HCT116 (cell line): ENCODE measurements at regions not wholly inside any gene's neighbourhood (a gene's known extent, or its start where the extent isn't known, plus 50 kb on each side); places are given as distances from the start of the nearest gene placed in this dataset.
A peak's percentile ranks its signal among the peaks of the same experiment; 100 is the strongest.

Experiments
- ATAC-seq: fragments of 200-7000 bp; cut with Tn5 transposase; 2 replicates; pipeline ENCODE4 v1.9.1; 2020; ENCODE audit warnings: mild to moderate bottlenecking, moderate library complexity
- BruUV-seq: library from RNA; stranded (reverse); fragments of 400-500 nt; replicated peaks from 2 replicates; lab custom pipeline; 2021; lab: Mats Ljungman, UMichigan
- CTCF ChIA-PET: fragments of 300-600 bp; sonication (Branson Sonifier 250); formaldehyde crosslinking; loops from one replicate; lab custom pipeline; 2021; ENCODE audit warnings: antibody characterized with exemption; lab: Charles Lee
- POLR2A ChIA-PET: fragments of 300-600, 350-600 bp; sonication (Branson Sonifier 250); formaldehyde crosslinking; loops from one replicate; lab custom pipeline; 2021; ENCODE audit warnings: antibody characterized with exemption; lab: Charles Lee
- RAD21 ChIA-PET, 2 experiments: fragments of 300-600 bp; sonication (Branson Sonifier 250); formaldehyde crosslinking; loops; one replicate each; lab custom pipeline; 2023; ENCODE audit warnings: low total read pairs in 2 of 2; ENCODE audit not compliant: uncharacterized antibody in 2 of 2, unreplicated experiment in 2 of 2, low non-redundant PET in 1 of 2; lab: Charles Lee
- DNase-seq: peaks from one replicate; pipeline ENCODE4 v3.0.0-alpha.2; 2010; ENCODE audit warnings: low read depth, low spot score
- H2AFZ ChIP-seq: fragments of 200-600 bp; shearing (Covaris generic), sonication (generic); 2 replicates; pipeline ENCODE4 v1.6.1; 2017; ENCODE audit warnings: low read depth, mixed run types, mixed read lengths, antibody characterized with exemption, low read length; ENCODE audit not compliant: poor library complexity, severe bottlenecking
- H3K27ac ChIP-seq: 2 replicates; pipeline ENCODE4 v1.5.1; 2012; ENCODE audit warnings: low read depth, low read length
- H3K27me3 ChIP-seq: fragments of 200-600 bp; sonication (generic); 2 replicates; pipeline ENCODE4 v1.6.1; 2016; ENCODE audit warnings: mixed run types, low read length, mixed read lengths; ENCODE audit not compliant: insufficient read depth
- H3K36me3 ChIP-seq, 2 experiments: fragments of 200-500 bp in 1 of 2; fragments of 200-600 bp in 1 of 2; sonication (Bioruptor generic) in 1 of 2; sonication (generic) in 1 of 2; 2 replicates each; pipeline versions ENCODE4 v1.5.1 to v1.6.1; 2014 to 2016; ENCODE audit warnings: low read length in 2 of 2, inconsistent platforms in 1 of 2, mixed read lengths in 1 of 2, mixed run types in 1 of 2; ENCODE audit not compliant: insufficient read depth in 2 of 2, control insufficient read depth in 1 of 2
- H3K4me1 ChIP-seq, 2 experiments: fragments of 200-600 bp in 1 of 2; sonication (generic) in 1 of 2; 2 replicates each; pipeline versions ENCODE4 v1.5.1 to v1.6.1; 2012 to 2017; ENCODE audit warnings: low read length in 2 of 2, inconsistent platforms in 1 of 2, mild to moderate bottlenecking in 1 of 2, mixed read lengths in 1 of 2, mixed run types in 1 of 2, moderate library complexity in 1 of 2; ENCODE audit not compliant: insufficient read depth in 2 of 2, control insufficient read depth in 1 of 2
- H3K4me2 ChIP-seq: fragments of 200-600 bp; sonication (generic); 2 replicates; pipeline ENCODE4 v1.6.1; 2017; ENCODE audit warnings: mixed run types, low read length, mixed read lengths
- H3K4me3 ChIP-seq, 2 experiments: fragments of 200-600 bp in 1 of 2; sonication (generic) in 1 of 2; replicated peaks in 1 of 2; 2 replicates each; pipeline ENCODE4 v1.5.1; 2011 to 2016; ENCODE audit warnings: low read length in 2 of 2, control low read depth in 1 of 2, low read depth in 1 of 2, mild to moderate bottlenecking in 1 of 2, mixed read lengths in 1 of 2, mixed run types in 1 of 2
- H3K79me2 ChIP-seq: fragments of 200-600 bp; sonication (generic); 2 replicates; pipeline ENCODE4 v1.6.1; 2017; ENCODE audit warnings: mild to moderate bottlenecking, mixed run types, low read length, moderate library complexity, mixed read lengths; ENCODE audit not compliant: insufficient read depth
- H3K9ac ChIP-seq: fragments of 200-600 bp; sonication (generic); 2 replicates; pipeline ENCODE4 v1.6.1; 2016; ENCODE audit warnings: low read length, mixed read lengths
- H3K9me2 ChIP-seq: fragments of 200-600 bp; sonication (generic), shearing (Covaris generic); 2 replicates; pipeline ENCODE4 v1.6.1; 2017; ENCODE audit warnings: mixed run types, mild to moderate bottlenecking, moderate library complexity; ENCODE audit not compliant: insufficient read depth
- H3K9me3 ChIP-seq, 2 experiments: fragments of 200-500 bp in 1 of 2; fragments of 200-600 bp in 1 of 2; sonication (Bioruptor generic) in 1 of 2; sonication (generic) in 1 of 2; 2 replicates each; pipeline ENCODE4 v1.6.1; 2014 to 2017; ENCODE audit warnings: low read length in 2 of 2, mixed read lengths in 2 of 2, inconsistent platforms in 1 of 2, low read depth in 1 of 2, mild to moderate bottlenecking in 1 of 2, mixed run types in 1 of 2, moderate library complexity in 1 of 2; ENCODE audit not compliant: control insufficient read depth in 1 of 2, insufficient read depth in 1 of 2
- H4K20me1 ChIP-seq: fragments of 200-600 bp; sonication (generic), shearing (Covaris generic); 2 replicates; pipeline ENCODE4 v1.6.1; 2017; ENCODE audit warnings: mixed run types, mild to moderate bottlenecking, moderate library complexity; ENCODE audit not compliant: insufficient read depth
- POLR2A ChIP-seq: IDR thresholded peaks from 2 replicates; pipeline ENCODE4 v1.7.0; 2011; ENCODE audit warnings: borderline replicate concordance; ENCODE audit not compliant: insufficient read depth, insufficient read length; ENCODE audit errors: extremely low read depth
- RAD21 ChIP-seq: IDR thresholded peaks from 2 replicates; pipeline ENCODE4 v1.6.1; 2012; ENCODE audit warnings: low read depth, mild to moderate bottlenecking
- ZFX ChIP-seq: fragments of 450-650 bp; IDR thresholded peaks from 2 replicates; pipeline ENCODE4 v1.6.1; 2017
- intact Hi-C: fragments of 100-400 bp; cut with micrococcal nuclease; formaldehyde crosslinking; loops from 2 replicates; pipeline ENCODE4 v1.10.0; 2022
- TF ChIP-seq, protein P1 (sequence below): IDR thresholded peaks from 2 replicates; pipeline ENCODE4 v1.6.1; 2012

DNA sequence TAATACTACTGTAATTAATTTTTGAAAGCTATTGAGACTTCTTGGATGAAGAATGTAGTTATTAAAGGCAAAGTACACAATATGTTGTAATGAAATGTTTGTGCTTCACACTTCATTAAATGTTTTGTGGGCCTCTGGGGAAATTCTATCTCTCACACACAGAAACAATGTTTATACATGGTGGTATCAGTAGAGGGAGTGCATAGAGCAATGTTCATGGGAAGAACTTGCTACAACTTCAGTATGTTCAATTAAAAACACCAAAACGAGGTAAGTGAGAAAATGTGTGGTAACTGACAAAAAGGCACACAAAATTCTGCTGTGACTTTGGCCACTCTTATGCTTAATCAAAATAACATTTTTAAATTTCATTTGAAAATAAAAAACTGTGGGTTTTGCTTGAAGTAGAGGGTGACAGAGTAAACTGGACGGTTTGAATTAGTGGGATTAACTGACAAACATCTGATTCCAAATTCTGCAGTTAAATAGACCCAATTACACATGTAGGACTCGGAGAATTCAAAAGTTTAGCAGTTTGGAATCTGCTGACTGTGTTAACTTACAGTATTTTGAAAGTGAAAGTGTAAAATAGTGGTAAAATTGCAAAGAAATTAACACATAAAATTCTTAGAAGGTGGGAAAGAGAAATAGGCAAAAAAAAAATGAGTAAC lies 111.4 kb upstream of the TTC29 start:
- RAD21 ChIA-PET, result no interaction called here
- DNase-seq, result no peak
- no TSS peak for BruUV-seq
- intact Hi-C loops, result no loop called here
- Histone ChIP-seq H3K36me3 (no peaks in the 10 kb centered on the region), H3K4me2 (no peak overlapping the region), H3K9me2 (no peaks in the 10 kb centered on the region), H3K27me3 (no peaks in the 10 kb centered on the region), H3K4me3 (no peak overlapping the region), H4K20me1 (no peaks in the 10 kb centered on the region), H2AFZ (no peak overlapping the region), H3K27ac (no peak overlapping the region), H3K9ac (no peak overlapping the region), H3K4me1 (peaks cover 0 to 5% of the 10 kb centered on the region in 2 experiments; a peak in 1 of 4 replicates), H3K79me2 (no peaks in the 10 kb centered on the region), H3K9me3 (no peaks in the 10 kb centered on the region)
- TF ChIP-seq, protein P1, sequence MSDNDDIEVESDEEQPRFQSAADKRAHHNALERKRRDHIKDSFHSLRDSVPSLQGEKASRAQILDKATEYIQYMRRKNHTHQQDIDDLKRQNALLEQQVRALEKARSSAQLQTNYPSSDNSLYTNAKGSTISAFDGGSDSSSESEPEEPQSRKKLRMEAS, result no peak
- 0 out of 2 replicates have a peak, but pooled peaks have one; percentile 4 for TF ChIP-seq RAD21
- TF ChIP-seq POLR2A, result no peak
- POLR2A ChIA-PET, result no interaction called here
- CTCF ChIA-PET, result interaction anchor here (0.6 kb wide), 1 partner anchor 40 kb away, joined by 3 read pairs; no protein-coding TSS in a partner anchor
- no peak for ATAC-seq

DNA sequence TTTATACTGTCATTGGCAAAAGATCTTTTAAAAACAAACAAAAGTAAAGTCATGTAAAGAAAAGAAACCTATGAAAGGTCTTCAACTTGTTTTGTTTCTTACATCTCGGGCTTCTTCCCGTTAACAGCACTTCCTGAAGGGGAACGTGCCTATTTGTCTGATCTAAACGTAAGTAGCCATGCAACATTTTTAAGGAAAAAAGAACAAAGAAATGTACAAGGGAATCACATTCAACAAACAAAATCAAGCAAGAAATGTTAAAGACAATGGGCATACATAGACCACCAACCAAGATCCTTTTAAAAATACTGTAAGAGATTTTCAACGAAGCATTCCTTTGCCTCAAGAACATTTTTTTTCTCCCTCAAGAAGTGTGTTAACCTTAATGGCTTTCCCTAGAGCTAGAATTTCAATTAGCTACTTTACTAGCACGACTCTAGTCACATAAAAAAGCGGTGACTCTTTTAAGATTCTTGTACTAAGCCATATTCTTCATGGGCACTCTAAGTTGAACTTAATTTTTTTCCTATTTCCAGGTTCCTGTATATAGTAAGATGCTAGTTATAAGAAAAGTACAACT lies 112.0 kb upstream of the TTC29 start:
- DNase-seq (no peak), ATAC-seq (no peak)
- Histone ChIP-seq H3K4me2 (no peak overlapping the region), H4K20me1 (no peaks in the 10 kb centered on the region), H3K4me3 (no peak overlapping the region), H3K9ac (no peak overlapping the region), H2AFZ (no peak overlapping the region), H3K27ac (no peak overlapping the region), H3K9me2 (no peaks in the 10 kb centered on the region), H3K4me1 (no peaks in the 10 kb centered on the region), H3K27me3 (no peaks in the 10 kb centered on the region), H3K9me3 (no peaks in the 10 kb centered on the region), H3K36me3 (no peaks in the 10 kb centered on the region), H3K79me2 (no peaks in the 10 kb centered on the region)
- no peak for TF ChIP-seq ZFX
- ChIA-PET CTCF (interaction anchor here (0.6 kb wide), 1 partner anchor 40 kb away, joined by 3 read pairs; no protein-coding TSS in a partner anchor), RAD21 (no interaction called here), POLR2A (no interaction called here)
- intact Hi-C loops, result no loop called here
- no TSS peak for BruUV-seq
